DND-41 (cell line): ENCODE measurements at regions not wholly inside any gene's neighbourhood (a gene's known extent, or its start where the extent isn't known, plus 50 kb on each side); places are given as distances from the start of the nearest gene placed in this dataset.

Experiments used
- ATAC-seq: fragments of 200-7000 bp; cut with Tn5 transposase; 3 replicates; pipeline ENCODE4 v1.9.1; 2021; ENCODE audit warnings: low read depth; ENCODE audit not compliant: insufficient read depth
- DNase-seq: peaks from one replicate; pipeline ENCODE4 v3.0.0-alpha.2; 2020
- H2AFZ ChIP-seq: 2 replicates; pipeline ENCODE4 v1.6.0; 2012; ENCODE audit warnings: low read depth, low read length
- H3K27ac ChIP-seq: 2 replicates; pipeline ENCODE4 v1.5.1; 2012; ENCODE audit warnings: low read length, inconsistent platforms
- H3K27me3 ChIP-seq: fragments of 200-600 bp; sonication (generic); 2 replicates; pipeline ENCODE4 v1.6.0; 2012; ENCODE audit warnings: low read length, mild to moderate bottlenecking, inconsistent platforms; ENCODE audit not compliant: insufficient read depth, poor library complexity
- H3K36me3 ChIP-seq: 2 replicates; pipeline ENCODE4 v1.5.1; 2012; ENCODE audit warnings: low read length, inconsistent platforms; ENCODE audit not compliant: insufficient read depth
- H3K4me1 ChIP-seq: 2 replicates; pipeline ENCODE4 v1.5.1; 2012; ENCODE audit warnings: mild to moderate bottlenecking, low read length; ENCODE audit not compliant: insufficient read depth
- H3K4me2 ChIP-seq: 2 replicates; pipeline ENCODE4 v1.6.0; 2012; ENCODE audit warnings: mild to moderate bottlenecking, moderate library complexity, low read length, inconsistent platforms; ENCODE audit not compliant: insufficient read depth
- H3K4me3 ChIP-seq, 2 experiments: fragments of 200-600 bp in 1 of 2; shearing (Covaris generic) in 1 of 2; 2 replicates each; pipeline ENCODE4 v1.5.1; 2012 to 2016; ENCODE audit warnings: inconsistent platforms in 2 of 2, low read length in 2 of 2, mild to moderate bottlenecking in 2 of 2, low read depth in 1 of 2, moderate library complexity in 1 of 2
- H3K79me2 ChIP-seq: 2 replicates; pipeline ENCODE4 v1.6.0; 2012; ENCODE audit warnings: low read length, inconsistent platforms; ENCODE audit not compliant: insufficient read depth
- H3K9ac ChIP-seq: 2 replicates; pipeline ENCODE4 v1.6.0; 2012; ENCODE audit warnings: low read depth, mild to moderate bottlenecking, inconsistent platforms, low read length, moderate library complexity
- H3K9me3 ChIP-seq: 2 replicates; pipeline ENCODE4 v1.5.1; 2012; ENCODE audit warnings: low read length, moderate library complexity, mild to moderate bottlenecking, inconsistent platforms; ENCODE audit not compliant: insufficient read depth, severe bottlenecking
- H4K20me1 ChIP-seq: 2 replicates; pipeline ENCODE4 v1.6.0; 2012; ENCODE audit warnings: low read length; ENCODE audit not compliant: insufficient read depth
- EZH2 ChIP-seq: IDR thresholded peaks from 3 replicates; pipeline ENCODE4 v1.6.1; 2012; ENCODE audit warnings: borderline replicate concordance, low read depth, mild to moderate bottlenecking, moderate library complexity, low read length, inconsistent platforms; ENCODE audit not compliant: severe bottlenecking
- TF ChIP-seq, protein P1 (sequence below): IDR thresholded peaks from 2 replicates; pipeline ENCODE4 v1.5.1; 2012; ENCODE audit warnings: borderline replicate concordance, low read length, moderate library complexity, mild to moderate bottlenecking; ENCODE audit not compliant: poor library complexity, severe bottlenecking; ENCODE audit errors: extremely low read depth

DNA sequence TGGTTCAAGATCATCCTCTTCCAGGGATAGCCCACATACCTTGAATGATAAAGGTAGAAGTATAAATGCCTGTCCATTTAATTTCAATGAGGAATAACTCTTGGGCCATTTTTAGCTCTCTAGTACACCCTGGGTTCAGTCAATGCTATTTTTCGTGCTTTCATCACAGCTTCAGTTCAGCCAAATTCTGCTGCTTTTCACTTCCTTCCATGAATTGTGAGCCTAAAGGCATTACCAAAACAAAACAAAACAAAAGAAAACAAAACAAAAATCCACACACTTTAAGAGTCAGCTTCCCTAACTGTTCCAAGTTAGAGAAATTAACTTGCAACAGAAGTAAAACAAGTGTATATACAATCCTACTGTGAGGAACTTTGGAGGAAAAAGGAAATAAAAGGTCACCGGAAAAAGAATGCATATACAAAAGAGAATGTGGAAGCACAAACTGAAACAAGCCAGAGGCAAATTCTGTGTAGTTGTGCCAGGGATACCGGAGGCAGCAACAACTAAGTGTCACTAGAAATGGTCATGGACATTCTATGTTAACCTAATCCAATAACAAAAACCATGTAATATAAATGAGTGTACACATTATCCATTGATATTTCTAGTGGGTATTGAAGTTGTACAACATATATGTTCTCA is 423.1 kb downstream of the KCTD8 start:
- Histone ChIP-seq H3K9ac (no peak overlapping the region), H3K9me3 (no peaks in the 10 kb centered on the region), H2AFZ (no peak overlapping the region), H3K4me2 (no peak overlapping the region), H4K20me1 (no peaks in the 10 kb centered on the region), H3K4me3 (no peak overlapping the region), H3K27me3 (no peaks in the 10 kb centered on the region), H3K36me3 (no peaks in the 10 kb centered on the region), H3K27ac (no peak overlapping the region), H3K79me2 (no peaks in the 10 kb centered on the region), H3K4me1 (no peaks in the 10 kb centered on the region)
- TF ChIP-seq, protein P1, sequence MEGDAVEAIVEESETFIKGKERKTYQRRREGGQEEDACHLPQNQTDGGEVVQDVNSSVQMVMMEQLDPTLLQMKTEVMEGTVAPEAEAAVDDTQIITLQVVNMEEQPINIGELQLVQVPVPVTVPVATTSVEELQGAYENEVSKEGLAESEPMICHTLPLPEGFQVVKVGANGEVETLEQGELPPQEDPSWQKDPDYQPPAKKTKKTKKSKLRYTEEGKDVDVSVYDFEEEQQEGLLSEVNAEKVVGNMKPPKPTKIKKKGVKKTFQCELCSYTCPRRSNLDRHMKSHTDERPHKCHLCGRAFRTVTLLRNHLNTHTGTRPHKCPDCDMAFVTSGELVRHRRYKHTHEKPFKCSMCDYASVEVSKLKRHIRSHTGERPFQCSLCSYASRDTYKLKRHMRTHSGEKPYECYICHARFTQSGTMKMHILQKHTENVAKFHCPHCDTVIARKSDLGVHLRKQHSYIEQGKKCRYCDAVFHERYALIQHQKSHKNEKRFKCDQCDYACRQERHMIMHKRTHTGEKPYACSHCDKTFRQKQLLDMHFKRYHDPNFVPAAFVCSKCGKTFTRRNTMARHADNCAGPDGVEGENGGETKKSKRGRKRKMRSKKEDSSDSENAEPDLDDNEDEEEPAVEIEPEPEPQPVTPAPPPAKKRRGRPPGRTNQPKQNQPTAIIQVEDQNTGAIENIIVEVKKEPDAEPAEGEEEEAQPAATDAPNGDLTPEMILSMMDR: no peak
- no peak for TF ChIP-seq EZH2
- DNase-seq (no peak), ATAC-seq (no peak)

DNA sequence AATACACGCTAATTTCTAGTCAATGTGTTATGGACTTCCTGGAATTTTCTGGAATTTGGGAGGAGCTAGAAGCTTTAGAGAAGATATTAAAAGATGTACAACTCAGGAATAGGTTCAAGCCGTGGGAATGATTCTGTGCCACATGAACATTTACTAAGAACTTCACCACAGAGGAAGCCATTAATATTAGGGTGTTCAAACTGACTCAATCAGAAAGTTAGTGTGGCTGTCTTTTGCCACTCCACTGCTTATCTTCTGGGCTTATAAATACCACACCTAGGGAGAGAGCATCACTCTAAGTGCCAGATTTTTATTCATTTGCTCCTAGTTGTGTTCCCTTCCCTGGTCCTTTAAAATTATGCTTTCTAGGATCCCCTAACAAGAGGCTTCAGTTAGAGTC is 409.8 kb downstream of the KCTD8 start:
- no peak overlapping the region for H3K27ac ChIP-seq
- no peaks in the 10 kb centered on the region for H3K4me1 ChIP-seq
- no peak overlapping the region for H3K4me3 ChIP-seq
- TF ChIP-seq EZH2: no peak
- TF ChIP-seq, protein P1: no peak
- no peaks in the 10 kb centered on the region for H3K27me3 ChIP-seq
- ATAC-seq (no peak), DNase-seq (no peak)
- H2AFZ ChIP-seq: no peak overlapping the region
- H4K20me1 ChIP-seq: no peaks in the 10 kb centered on the region
- H3K4me2 ChIP-seq: no peak overlapping the region
- no peaks in the 10 kb centered on the region for H3K36me3 ChIP-seq
- H3K9ac ChIP-seq: no peak overlapping the region
- no peaks in the 10 kb centered on the region for H3K79me2 ChIP-seq
- no peaks in the 10 kb centered on the region for H3K9me3 ChIP-seq

DNA sequence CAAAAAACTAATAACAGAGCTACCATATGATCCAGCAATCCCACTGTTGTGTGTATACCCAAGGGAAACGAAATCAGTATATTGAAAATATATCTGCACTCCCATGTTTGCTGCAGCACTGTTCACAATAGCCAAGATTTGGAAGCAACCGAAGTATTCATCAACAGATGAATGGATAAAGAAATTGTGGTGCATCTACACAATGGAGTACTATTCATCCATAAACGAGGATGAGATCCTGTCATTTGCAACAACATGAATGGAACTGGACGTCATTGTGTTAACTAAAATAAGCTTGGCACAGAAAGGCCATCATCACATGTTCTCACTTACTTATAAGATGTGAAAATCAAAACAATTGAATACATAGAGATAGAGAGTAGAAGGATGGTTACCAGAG is 402.1 kb downstream of the KCTD8 start:
- H3K36me3 ChIP-seq: no peaks in the 10 kb centered on the region
- H3K9ac ChIP-seq: no peak overlapping the region
- no peak overlapping the region for H2AFZ ChIP-seq
- TF ChIP-seq, protein P1: no peak
- TF ChIP-seq EZH2: no peak
- no peak overlapping the region for H3K4me3 ChIP-seq
- DNase-seq (no peak), ATAC-seq (no peak)
- H3K79me2 ChIP-seq: no peaks in the 10 kb centered on the region
- H3K9me3 ChIP-seq: no peaks in the 10 kb centered on the region
- no peaks in the 10 kb centered on the region for H3K4me1 ChIP-seq
- no peak overlapping the region for H3K4me2 ChIP-seq
- no peaks in the 10 kb centered on the region for H3K27me3 ChIP-seq
- H4K20me1 ChIP-seq: no peaks in the 10 kb centered on the region
- H3K27ac ChIP-seq: no peak overlapping the region

DNA sequence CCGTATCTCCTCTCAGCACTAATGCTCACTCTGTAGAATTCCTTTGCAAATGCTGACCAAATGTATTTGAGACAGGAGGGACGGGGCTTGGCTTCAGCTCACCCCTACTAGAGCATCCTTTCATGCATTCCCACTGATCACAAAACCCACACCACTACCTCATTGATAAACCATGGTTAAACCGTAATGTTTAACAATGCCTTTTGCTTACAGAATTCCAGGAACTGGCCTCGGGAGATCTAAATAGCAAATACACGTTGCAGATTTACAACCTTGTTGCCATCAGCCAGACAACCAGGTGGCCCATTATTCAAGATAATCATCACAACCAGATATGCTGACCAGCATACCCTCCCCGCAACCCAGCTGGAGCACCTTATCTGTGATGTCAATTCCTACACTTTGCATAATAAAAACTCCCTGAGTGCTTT is 391.9 kb downstream of the KCTD8 start:
- no peaks in the 10 kb centered on the region for H3K36me3 ChIP-seq
- no peaks in the 10 kb centered on the region for H3K79me2 ChIP-seq
- ATAC-seq (no peak), DNase-seq (no peak)
- no peaks in the 10 kb centered on the region for H3K4me1 ChIP-seq
- H3K4me3 ChIP-seq: no peak overlapping the region
- H2AFZ ChIP-seq: no peak overlapping the region
- TF ChIP-seq, protein P1: no peak
- no peak for TF ChIP-seq EZH2
- H3K9ac ChIP-seq: no peak overlapping the region
- no peak overlapping the region for H3K27ac ChIP-seq
- no peak overlapping the region for H3K4me2 ChIP-seq
- no peaks in the 10 kb centered on the region for H4K20me1 ChIP-seq
- no peaks in the 10 kb centered on the region for H3K27me3 ChIP-seq
- H3K9me3 ChIP-seq: no peaks in the 10 kb centered on the region
